Gastrocnemius medialis (tissue), 4 donors: ENCODE measurements at regions not wholly inside any gene's neighbourhood (a gene's known extent, or its start where the extent isn't known, plus 50 kb on each side); places are given as distances from the start of the nearest gene placed in this dataset.

Source experiments
- CTCF ChIP-seq, 5 experiments: fragments of 450-650 bp in 3 of 5; fragments of 200-600 bp in 2 of 5; sonication (generic) in 2 of 5; IDR thresholded peaks in 4 of 5; conservative IDR thresholded peaks in 1 of 5; 1 replicate in 4 of 5; 2 replicates in 1 of 5; pipeline ENCODE4 v1.5.1; 2016 to 2019; ENCODE audit warnings: antibody characterized with exemption in 5 of 5, mild to moderate bottlenecking in 3 of 5, moderate library complexity in 3 of 5
- POLR2A ChIP-seq, 2 donors: fragments of 450-650 bp; IDR thresholded peaks; one replicate each; pipeline ENCODE4 v1.6.1; 2017; ENCODE audit warnings: antibody characterized with exemption in 2 of 2, mild to moderate bottlenecking in 2 of 2, moderate library complexity in 2 of 2

GRCh38 chr20:56827763-56828162 is 198.7 kb downstream of the TFAP2C start:
- TF ChIP-seq CTCF (IDR thresholded peaks at IDR 0.05 in 4 of 5, conservative IDR thresholded peaks at IDR 0.05 in 1 of 5) (no peak), POLR2A (IDR thresholded peaks at IDR 0.05) (no peak)
